Natural killer cell (primary cell): ENCODE measurements at regions not wholly inside any gene's neighbourhood (a gene's known extent, or its start where the extent isn't known, plus 50 kb on each side); places are given as distances from the start of the nearest gene placed in this dataset.

ENCODE experiments used
- ATAC-seq, 3 donors: fragments of 150-1000 bp in 2 of 3; fragments of 200-7000 bp in 1 of 3; cut with Tn5 transposase; 1 replicate in 1 of 3; 2 replicates in 2 of 3; pipeline ENCODE4 v1.10.0; 2021; ENCODE audit warnings: mild to moderate bottlenecking in 2 of 3, moderate library complexity in 2 of 3
- DNase-seq, 2 donors: peaks; one replicate each; pipeline versions ENCODE4 v3.0.0 to v3.0.0-alpha.2; 2013 to 2021; ENCODE audit warnings: mixed read lengths in 1 of 2
- H3K27ac ChIP-seq: one replicate; pipeline ENCODE4 v1.5.1; 2013; ENCODE audit warnings: mild to moderate bottlenecking, low read length
- H3K27me3 ChIP-seq: one replicate; pipeline ENCODE4 v1.6.1; 2013; ENCODE audit warnings: low read length; ENCODE audit not compliant: control insufficient read depth, insufficient read depth
- H3K36me3 ChIP-seq: one replicate; pipeline ENCODE4 v1.6.1; 2013; ENCODE audit warnings: low read length; ENCODE audit not compliant: control insufficient read depth, insufficient read depth
- H3K4me1 ChIP-seq: one replicate; pipeline ENCODE4 v1.6.1; 2013; ENCODE audit warnings: low read length; ENCODE audit not compliant: control insufficient read depth, insufficient read depth
- H3K4me3 ChIP-seq: one replicate; pipeline ENCODE4 v1.5.1; 2013; ENCODE audit warnings: low read length
- H3K9me3 ChIP-seq: one replicate; pipeline ENCODE4 v1.6.1; 2013; ENCODE audit warnings: low read length; ENCODE audit not compliant: control insufficient read depth, insufficient read depth
- H3K27ac Mint-ChIP-seq, 2 donors: one replicate each; pipeline ENCODE4 v1.8.0; 2022; ENCODE audit warnings: mild to moderate bottlenecking in 2 of 2, mixed read lengths in 2 of 2, moderate library complexity in 1 of 2
- H3K27me3 Mint-ChIP-seq, 2 donors: one replicate each; pipeline ENCODE4 v1.8.0; 2022; ENCODE audit warnings: low read depth in 2 of 2, mixed read lengths in 2 of 2
- H3K36me3 Mint-ChIP-seq: one replicate; pipeline ENCODE4 v1.8.0; 2022; ENCODE audit warnings: mixed read lengths
- H3K4me1 Mint-ChIP-seq, 2 donors: one replicate each; pipeline ENCODE4 v1.8.0; 2022; ENCODE audit warnings: mixed read lengths in 2 of 2
- H3K4me3 Mint-ChIP-seq: one replicate; pipeline ENCODE4 v1.8.0; 2022; ENCODE audit warnings: mild to moderate bottlenecking, moderate library complexity, mixed read lengths
- H3K9me3 Mint-ChIP-seq, 2 donors: one replicate each; pipeline ENCODE4 v1.8.0; 2022; ENCODE audit warnings: mixed read lengths in 2 of 2
- CTCF ChIP-seq: fragments of 200-600 bp; IDR thresholded peaks from one replicate; pipeline ENCODE4 v1.8.0; 2022; ENCODE audit warnings: antibody characterized with exemption
- WGBS: methylation state at CpG from one replicate; pipeline ENCODE4 v1.1.7; 2013; ENCODE audit warnings: missing lambda C conversion rate; ENCODE audit not compliant: insufficient coverage; 5-methylcytosine and 5-hydroxymethylcytosine counted together
- intact Hi-C: fragments of 100-400 bp; cut with micrococcal nuclease; formaldehyde crosslinking; loops from one replicate; pipeline ENCODE4 v1.14.2; 2022

- Histone ChIP-seq H3K27ac (no peak overlapping the region), H3K9me3 (no peaks in the 10 kb centered on the region), H3K27me3 (no peaks in the 10 kb centered on the region), H3K36me3 (no peaks in the 10 kb centered on the region), H3K4me3 (no peak overlapping the region), H3K4me1 (no peaks in the 10 kb centered on the region)
- no peak overlapping the region for H3K4me3 Mint-ChIP-seq
- no peaks in the 10 kb centered on the region for H3K36me3 Mint-ChIP-seq
- H3K9me3 Mint-ChIP-seq = peaks cover 3 to 21% of the 10 kb centered on the region in 2 donors
- no peak for DNase-seq
- intact Hi-C loops = no loop called here
- no peaks in the 10 kb centered on the region for H3K4me1 Mint-ChIP-seq
- WGBS = 89% methylated on average over 1 of the region's 1 CpG
- ATAC-seq = no peak
- TF ChIP-seq CTCF = no peak
- H3K27me3 Mint-ChIP-seq = no peaks in the 10 kb centered on the region
- H3K27ac Mint-ChIP-seq = no peak overlapping the region
Observed at GRCh38 chr16:52680993-52681392, 134.1 kb upstream of the TOX3 start.

DNA sequence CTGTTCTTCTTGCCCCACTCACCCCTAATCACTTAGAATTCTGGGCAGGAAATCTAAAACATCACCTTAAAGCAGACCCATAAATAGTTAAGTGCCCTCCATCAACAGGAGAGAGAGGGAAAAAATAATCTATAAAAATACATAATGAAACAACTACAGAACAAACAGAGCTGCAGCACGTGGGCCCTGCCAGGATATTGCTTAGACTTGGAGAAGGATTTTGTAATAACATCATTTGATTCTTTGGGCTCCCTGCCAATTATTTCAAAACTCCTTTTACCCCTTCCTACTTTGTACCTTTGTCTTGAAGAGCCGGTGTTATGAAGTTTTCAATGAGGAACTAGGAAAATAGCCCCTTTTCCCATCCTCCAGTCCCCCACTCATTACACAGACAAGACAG is 130.6 kb upstream of the TOX3 start:
- H3K4me3 ChIP-seq = no peak overlapping the region
- no peaks in the 10 kb centered on the region for H3K4me1 ChIP-seq
- no peaks in the 10 kb centered on the region for H3K36me3 ChIP-seq
- 78% methylated on average over 1 of the region's 2 CpGs for WGBS
- no peaks in the 10 kb centered on the region for H3K9me3 ChIP-seq
- no peaks in the 10 kb centered on the region for H3K36me3 Mint-ChIP-seq
- no peak overlapping the region for H3K27ac Mint-ChIP-seq
- no peak for DNase-seq
- H3K27me3 ChIP-seq = no peaks in the 10 kb centered on the region
- H3K4me1 Mint-ChIP-seq = no peaks in the 10 kb centered on the region
- H3K4me3 Mint-ChIP-seq = no peak overlapping the region
- no peaks in the 10 kb centered on the region for H3K27me3 Mint-ChIP-seq
- intact Hi-C loops = no loop called here
- H3K27ac ChIP-seq = no peak overlapping the region
- ATAC-seq = no peak
- TF ChIP-seq CTCF = no peak
- peaks cover 3 to 17% of the 10 kb centered on the region in 2 donors for H3K9me3 Mint-ChIP-seq

DNA sequence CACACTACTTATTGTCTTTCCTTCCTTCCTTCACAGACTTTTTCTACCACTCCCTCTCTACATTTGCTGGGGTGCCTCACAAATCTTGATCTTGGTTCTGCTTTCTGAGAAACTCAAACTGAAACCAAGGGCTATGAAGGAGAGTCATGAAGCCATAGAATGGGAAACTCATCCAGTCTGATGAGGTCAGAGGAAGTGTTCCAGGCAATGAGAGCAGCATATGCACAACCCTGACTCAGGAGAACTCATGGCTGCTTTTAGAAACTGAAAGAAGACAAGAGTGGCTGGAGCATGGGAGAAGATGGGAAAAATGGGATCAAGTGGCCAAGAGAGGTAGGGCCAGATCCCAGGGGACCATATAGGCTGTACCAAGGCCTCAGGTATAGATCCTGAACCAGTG is 130.0 kb upstream of the TOX3 start:
- H3K9me3 Mint-ChIP-seq = peaks cover 5 to 14% of the 10 kb centered on the region in 2 donors
- no peaks in the 10 kb centered on the region for H3K27me3 Mint-ChIP-seq
- no peak for TF ChIP-seq CTCF
- no peaks in the 10 kb centered on the region for H3K36me3 ChIP-seq
- H3K4me3 ChIP-seq = no peak overlapping the region
- H3K27me3 ChIP-seq = no peaks in the 10 kb centered on the region
- no peak overlapping the region for H3K4me3 Mint-ChIP-seq
- no peaks in the 10 kb centered on the region for H3K36me3 Mint-ChIP-seq
- no peaks in the 10 kb centered on the region for H3K4me1 Mint-ChIP-seq
- intact Hi-C loops = no loop called here
- DNase-seq (no peak), ATAC-seq (no peak)
- no peak overlapping the region for H3K27ac Mint-ChIP-seq
- H3K27ac ChIP-seq = no peak overlapping the region
- no peaks in the 10 kb centered on the region for H3K9me3 ChIP-seq
- H3K4me1 ChIP-seq = no peaks in the 10 kb centered on the region

DNA sequence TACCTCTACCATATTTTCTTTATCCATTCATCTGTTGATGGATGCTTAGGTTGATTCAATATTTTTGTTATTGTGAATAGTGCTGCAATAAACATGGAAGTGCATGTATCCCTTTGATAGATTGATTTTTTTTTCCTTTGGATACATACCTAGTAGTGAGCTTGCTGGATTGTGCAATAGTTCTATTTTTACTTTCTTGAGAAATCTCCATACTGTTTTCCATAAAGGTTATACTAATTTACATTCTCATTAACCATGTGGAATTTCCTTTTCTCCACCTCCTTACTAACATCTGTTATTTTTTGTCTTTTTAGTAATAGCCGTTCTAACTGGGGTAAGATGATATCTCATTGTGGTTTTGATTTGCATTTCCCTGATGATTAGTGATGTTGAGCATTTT is 124.6 kb upstream of the TOX3 start:
- no peaks in the 10 kb centered on the region for H3K27me3 ChIP-seq
- Mint-ChIP-seq H3K27me3 (no peaks in the 10 kb centered on the region), H3K9me3 (peaks cover 7 to 14% of the 10 kb centered on the region in 2 donors), H3K4me1 (no peaks in the 10 kb centered on the region), H3K4me3 (no peak overlapping the region), H3K27ac (no peak overlapping the region), H3K36me3 (no peaks in the 10 kb centered on the region)
- WGBS = no CpG with 5 or more reads among the region's 1 CpG
- H3K9me3 ChIP-seq = no peaks in the 10 kb centered on the region
- no peak overlapping the region for H3K4me3 ChIP-seq
- DNase-seq (no peak), ATAC-seq (no peak)
- TF ChIP-seq CTCF = no peak
- intact Hi-C loops = no loop called here
- H3K36me3 ChIP-seq = no peaks in the 10 kb centered on the region
- no peaks in the 10 kb centered on the region for H3K4me1 ChIP-seq
- H3K27ac ChIP-seq = no peak overlapping the region
